ENCODE measurements at regions not wholly inside any gene's neighbourhood (a gene's known extent, or its start where the extent isn't known, plus 50 kb on each side); places are given as distances from the start of the nearest gene placed in this dataset.
"Not testable (repeated sequence)": the region's sequence is repeated elsewhere in the genome, so short reads cannot be mapped to it uniquely, and the experiment has no call there.

- ATAC-seq, result no peak
- Histone ChIP-seq H3K9me3 (peaks cover 0 to 6% of the 10 kb centered on the region in 2 donors), H3K36me3 (no peaks in the 10 kb centered on the region), H3K27me3 (no peaks in the 10 kb centered on the region), H3K27ac (no peak overlapping the region), H3K4me1 (no peaks in the 10 kb centered on the region), H3K4me3 (no peak overlapping the region)
- intact Hi-C loops (cut with DNase I), result no loop called here
- DNase-seq, result no peak
- TF ChIP-seq, protein P1, sequence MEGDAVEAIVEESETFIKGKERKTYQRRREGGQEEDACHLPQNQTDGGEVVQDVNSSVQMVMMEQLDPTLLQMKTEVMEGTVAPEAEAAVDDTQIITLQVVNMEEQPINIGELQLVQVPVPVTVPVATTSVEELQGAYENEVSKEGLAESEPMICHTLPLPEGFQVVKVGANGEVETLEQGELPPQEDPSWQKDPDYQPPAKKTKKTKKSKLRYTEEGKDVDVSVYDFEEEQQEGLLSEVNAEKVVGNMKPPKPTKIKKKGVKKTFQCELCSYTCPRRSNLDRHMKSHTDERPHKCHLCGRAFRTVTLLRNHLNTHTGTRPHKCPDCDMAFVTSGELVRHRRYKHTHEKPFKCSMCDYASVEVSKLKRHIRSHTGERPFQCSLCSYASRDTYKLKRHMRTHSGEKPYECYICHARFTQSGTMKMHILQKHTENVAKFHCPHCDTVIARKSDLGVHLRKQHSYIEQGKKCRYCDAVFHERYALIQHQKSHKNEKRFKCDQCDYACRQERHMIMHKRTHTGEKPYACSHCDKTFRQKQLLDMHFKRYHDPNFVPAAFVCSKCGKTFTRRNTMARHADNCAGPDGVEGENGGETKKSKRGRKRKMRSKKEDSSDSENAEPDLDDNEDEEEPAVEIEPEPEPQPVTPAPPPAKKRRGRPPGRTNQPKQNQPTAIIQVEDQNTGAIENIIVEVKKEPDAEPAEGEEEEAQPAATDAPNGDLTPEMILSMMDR (IDR thresholded peaks at IDR 0.05), result no peak
Measured at GRCh38 chr12:74259199-74259598, 278.4 kb upstream of the ATXN7L3B start.

DNA sequence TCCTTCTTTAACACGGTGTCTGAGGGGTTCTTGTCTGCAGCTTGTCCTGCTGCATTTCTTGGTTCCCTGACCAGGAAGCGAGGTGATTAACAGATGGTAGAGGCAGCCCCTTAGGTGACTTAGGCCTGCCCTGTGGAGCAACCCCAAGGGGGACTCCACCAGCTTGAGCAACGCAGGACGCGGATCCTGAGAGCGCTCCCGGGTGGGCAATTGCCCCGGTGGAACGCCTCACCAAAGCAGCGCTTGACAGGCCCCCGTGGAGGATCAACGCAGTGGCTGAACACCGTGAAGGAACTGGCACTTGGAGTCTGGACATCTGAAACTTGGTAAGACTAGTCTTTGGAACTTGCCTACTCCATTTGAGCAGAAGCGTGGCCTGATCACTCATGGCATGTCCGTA lies 272.9 kb upstream of the ATXN7L3B start:
- Histone ChIP-seq H3K4me1 (no peaks in the 10 kb centered on the region), H3K9me3 (peaks cover 0 to 3% of the 10 kb centered on the region in 2 donors), H3K36me3 (no peaks in the 10 kb centered on the region), H3K27ac (no peak overlapping the region), H3K27me3 (no peaks in the 10 kb centered on the region), H3K4me3 (no peak overlapping the region)
- intact Hi-C loops (cut with DNase I), result no loop called here
- DNase-seq (peak in 1 of 4 donors; percentile 64), ATAC-seq (no peak)
- TF ChIP-seq, protein P1 (IDR thresholded peaks at IDR 0.05), result no peak

DNA sequence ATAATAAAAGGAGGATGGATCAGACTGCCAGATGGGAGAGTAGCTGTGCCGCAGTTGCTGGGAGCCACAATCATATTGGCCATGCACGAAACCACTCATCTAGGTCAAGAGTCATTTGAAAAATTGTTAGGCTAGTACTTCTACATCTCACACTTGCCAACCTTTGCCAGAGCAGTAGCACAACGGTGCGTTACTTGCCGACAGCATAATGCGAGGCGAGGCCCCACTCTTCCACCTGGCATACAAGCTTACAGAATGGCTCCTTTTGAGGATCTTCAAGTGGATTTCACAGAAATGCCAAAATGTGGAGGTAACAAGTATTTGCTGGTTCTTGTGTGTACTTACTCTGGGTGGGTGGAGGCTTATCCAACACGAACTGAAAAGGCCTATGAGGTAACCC lies 268.3 kb upstream of the ATXN7L3B start:
- H3K4me3 ChIP-seq; H3K27me3 ChIP-seq; H3K36me3 ChIP-seq; DNase-seq; H3K9me3 ChIP-seq; H3K4me1 ChIP-seq; intact Hi-C loops (cut with DNase I); H3K27ac ChIP-seq: not testable (repeated sequence)
- peak; percentile 73 for ATAC-seq

DNA sequence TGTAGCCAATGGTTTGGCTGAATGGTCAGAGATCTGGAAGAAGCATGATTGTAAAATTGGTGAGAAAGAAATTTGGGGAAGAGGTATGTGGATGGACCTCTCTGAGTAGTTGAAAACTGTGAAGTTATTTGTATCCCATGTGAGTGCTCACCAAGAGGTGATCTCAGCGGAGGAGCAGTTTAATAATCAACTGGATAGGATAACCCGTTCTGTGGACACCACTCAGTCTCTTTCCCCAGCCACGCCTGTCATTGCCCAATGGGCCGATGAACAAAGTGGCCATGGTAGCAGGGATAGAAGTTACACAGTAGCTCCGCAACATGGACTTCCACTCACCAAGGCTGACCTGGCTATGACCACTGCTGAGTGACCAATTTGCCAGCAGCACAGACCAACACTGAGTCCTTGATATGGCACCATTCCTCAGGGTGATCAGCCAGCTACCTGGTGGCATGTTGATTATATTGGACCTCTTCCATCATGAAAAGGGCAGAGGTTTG lies 257.4 kb upstream of the ATXN7L3B start:
- Histone ChIP-seq H3K27me3 (no peaks in the 10 kb centered on the region), H3K9me3 (peaks cover 0 to 27% of the 10 kb centered on the region in 2 donors), H3K27ac (no peak overlapping the region), H3K36me3 (no peaks in the 10 kb centered on the region), H3K4me3 (no peak overlapping the region), H3K4me1 (no peaks in the 10 kb centered on the region)
- no peak for DNase-seq
- TF ChIP-seq, protein P1 (IDR thresholded peaks at IDR 0.05), result no peak
- intact Hi-C loops (cut with DNase I), result no loop called here
- ATAC-seq, result no peak

DNA sequence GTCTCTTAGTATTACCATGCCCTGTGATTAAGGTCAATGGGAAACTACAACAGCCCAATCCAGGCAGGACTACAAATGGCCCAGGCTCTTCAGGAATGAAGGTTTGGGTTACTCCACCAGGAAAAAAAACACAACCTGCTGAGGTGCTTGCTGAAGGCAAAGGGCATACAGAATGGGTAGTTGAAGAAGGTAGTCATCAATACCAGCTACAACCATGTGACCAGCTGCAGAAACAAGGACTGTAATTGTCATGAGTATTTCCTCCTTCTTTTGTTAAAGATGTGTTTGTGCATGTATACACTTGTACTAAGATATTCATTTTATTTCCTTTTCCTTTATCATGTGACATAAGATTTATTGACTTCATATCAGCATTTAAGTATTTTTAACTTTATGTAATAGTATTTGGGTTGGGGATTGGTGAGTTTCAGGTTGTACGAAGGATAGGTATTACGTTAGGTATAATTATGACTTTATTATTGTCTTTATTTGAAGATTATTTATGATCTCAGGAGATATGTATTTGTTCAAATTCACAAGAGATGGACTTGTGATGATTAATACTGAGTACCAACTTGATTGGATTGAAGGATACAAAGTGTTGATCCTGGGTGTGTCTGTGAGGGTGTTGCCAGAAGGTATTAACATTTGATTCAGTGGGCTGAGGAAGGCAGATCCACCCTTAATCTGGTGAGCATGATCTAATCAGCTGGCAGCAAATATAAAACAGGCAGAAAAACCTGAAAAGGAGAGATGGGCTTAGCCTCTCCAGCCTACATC lies 256.0 kb upstream of the ATXN7L3B start:
- peaks cover 0 to 23% of the 10 kb centered on the region in 2 donors for H3K9me3 ChIP-seq
- H3K4me3 ChIP-seq; H3K4me1 ChIP-seq; H3K27ac ChIP-seq; H3K27me3 ChIP-seq; H3K36me3 ChIP-seq; ATAC-seq; DNase-seq; intact Hi-C loops (cut with DNase I): not testable (repeated sequence)

- ATAC-seq (no peak), DNase-seq (no peak)
- Histone ChIP-seq H3K4me1 (no peaks in the 10 kb centered on the region), H3K27me3 (no peaks in the 10 kb centered on the region), H3K4me3 (no peak overlapping the region), H3K36me3 (no peaks in the 10 kb centered on the region), H3K27ac (no peak overlapping the region), H3K9me3 (peaks cover 0 to 3% of the 10 kb centered on the region in 2 donors)
- intact Hi-C loops (cut with DNase I), result no loop called here
- TF ChIP-seq, protein P1 (IDR thresholded peaks at IDR 0.05), result no peak
Measured at GRCh38 chr12:74283646-74284045, 254.0 kb upstream of the ATXN7L3B start.
